Tibial nerve (tissue), 4 donors: ENCODE measurements at regions not wholly inside any gene's neighbourhood (a gene's known extent, or its start where the extent isn't known, plus 50 kb on each side); places are given as distances from the start of the nearest gene placed in this dataset.
"Not testable (repeated sequence)": the region's sequence is repeated elsewhere in the genome, so short reads cannot be mapped to it uniquely, and the experiment has no call there.

Experiments used
- DNase-seq, 2 donors: peaks; one replicate each; pipeline ENCODE4 v3.0.0-alpha.2; 2019; ENCODE audit warnings: low spot score in 2 of 2
- H3K27ac ChIP-seq, 4 donors: fragments of 200-600 bp; sonication (generic) in 3 of 4; one replicate each; pipeline ENCODE4 v1.5.1; 2017 to 2019; ENCODE audit warnings: mild to moderate bottlenecking in 1 of 4
- H3K27me3 ChIP-seq, 2 donors: fragments of 200-600 bp; sonication (generic) in 1 of 2; one replicate each; pipeline versions ENCODE4 v1.5.1 to v1.6.0; 2017 to 2019
- H3K36me3 ChIP-seq, 3 donors: fragments of 200-600 bp; sonication (generic); one replicate each; pipeline ENCODE4 v1.5.1; 2018 to 2019
- H3K4me1 ChIP-seq, 4 donors: fragments of 200-600 bp; sonication (generic) in 3 of 4; one replicate each; pipeline ENCODE4 v1.5.1; 2017 to 2019
- H3K4me3 ChIP-seq, 4 donors: fragments of 200-600 bp; sonication (generic) in 3 of 4; one replicate each; pipeline ENCODE4 v1.5.1; 2017 to 2019; ENCODE audit warnings: mild to moderate bottlenecking in 1 of 4, moderate library complexity in 1 of 4
- H3K9me3 ChIP-seq, 4 donors: fragments of 200-600 bp; sonication (generic) in 3 of 4; one replicate each; pipeline ENCODE4 v1.5.1; 2017 to 2019
- CTCF ChIP-seq, 5 experiments: fragments of 200-600 bp in 3 of 5; fragments of 450-650 bp in 2 of 5; sonication (generic) in 3 of 5; IDR thresholded peaks; one replicate each; pipeline ENCODE4 v1.5.1; 2016 to 2019; ENCODE audit warnings: antibody characterized with exemption in 5 of 5, mild to moderate bottlenecking in 3 of 5, moderate library complexity in 2 of 5
- EP300 ChIP-seq, 2 donors: sonication (generic); formaldehyde crosslinking; IDR thresholded peaks; one replicate each; pipeline ENCODE4 v1.6.1; 2017; ENCODE audit warnings: antibody characterized with exemption in 2 of 2, mild to moderate bottlenecking in 1 of 2
- POLR2A ChIP-seq, 2 donors: fragments of 450-650 bp; IDR thresholded peaks; one replicate each; pipeline ENCODE4 v1.6.1; 2017; ENCODE audit warnings: antibody characterized with exemption in 2 of 2, mild to moderate bottlenecking in 2 of 2, moderate library complexity in 2 of 2
- WGBS, 2 donors: methylation state at CpG; one replicate each; pipeline ENCODE4 v1.1.5; 2018; 5-methylcytosine and 5-hydroxymethylcytosine counted together

- no peaks in the 10 kb centered on the region for H3K4me1 ChIP-seq
- WGBS, 2 donors, result 53 to 69% methylated on average over 4 of the region's 4 CpGs
- no peak for TF ChIP-seq POLR2A (IDR thresholded peaks at IDR 0.05)
- peak in 1 of 2 donors; percentile 9 for TF ChIP-seq EP300 (IDR thresholded peaks at IDR 0.05)
- no peak for TF ChIP-seq CTCF (IDR thresholded peaks at IDR 0.05)
Measured at GRCh38 chr9:80664327-80665210, 1024.8 kb downstream of the TLE1 start.

GRCh38 chr9:80659751-80660150, 1029.6 kb downstream of the TLE1 start:
- H3K27ac ChIP-seq, DNase-seq, H3K36me3 ChIP-seq, H3K4me1 ChIP-seq, H3K4me3 ChIP-seq, H3K27me3 ChIP-seq: not testable (repeated sequence)
- H3K9me3 ChIP-seq, result peaks cover 0 to 30% (median 0%) of the 10 kb centered on the region in 4 donors
- whole genome bisulfite sequencing, 2 donors, result 91 to 96% methylated on average over 23 to 26 of the region's 26 CpGs

More at GRCh38 chr9:80664327-80665210, 1024.8 kb downstream of the TLE1 start:
- Histone ChIP-seq H3K9me3 (peaks cover 0 to 19% (median 0%) of the 10 kb centered on the region in 4 donors), H3K27ac (no peak overlapping the region), H3K27me3 (no peaks in the 10 kb centered on the region), H3K4me3 (no peak overlapping the region), H3K36me3 (no peaks in the 10 kb centered on the region)
- no peak for DNase-seq

GRCh38 chr9:80651044-80651443, 1038.3 kb downstream of the TLE1 start:
- Histone ChIP-seq H3K36me3 (no peaks in the 10 kb centered on the region), H3K9me3 (peaks cover 0 to 9% (median 0%) of the 10 kb centered on the region in 4 donors), H3K27ac (peak overlapping the region in 1 of 4 donors; percentile 5), H3K4me3 (no peak overlapping the region), H3K27me3 (no peaks in the 10 kb centered on the region), H3K4me1 (peaks cover 0 to 17% (median 0%) of the 10 kb centered on the region in 4 donors)
- 62 to 76% methylated on average over 5 of the region's 5 CpGs for WGBS, 2 donors
- DNase-seq, result no peak
- TF ChIP-seq EP300 (IDR thresholded peaks at IDR 0.05), result no peak
- TF ChIP-seq CTCF (IDR thresholded peaks at IDR 0.05), result no peak
- TF ChIP-seq POLR2A (IDR thresholded peaks at IDR 0.05), result no peak

GRCh38 chr9:80649496-80649895, 1039.9 kb downstream of the TLE1 start:
- Histone ChIP-seq H3K9me3 (peaks cover 0 to 9% (median 0%) of the 10 kb centered on the region in 4 donors), H3K36me3 (no peaks in the 10 kb centered on the region), H3K4me3 (no peak overlapping the region), H3K4me1 (peaks cover 0 to 17% (median 0%) of the 10 kb centered on the region in 4 donors), H3K27me3 (no peaks in the 10 kb centered on the region), H3K27ac (peak overlapping the region in 2 of 4 donors; percentile 44 to 56)
- no peak for DNase-seq
- TF ChIP-seq CTCF (IDR thresholded peaks at IDR 0.05), result no peak
- no peak for TF ChIP-seq EP300 (IDR thresholded peaks at IDR 0.05)
- no peak for TF ChIP-seq POLR2A (IDR thresholded peaks at IDR 0.05)
- WGBS, 2 donors, result 56 to 71% methylated on average over 2 of the region's 2 CpGs

GRCh38 chr9:80649001-80649420, 1040.3 kb downstream of the TLE1 start:
- H3K27ac ChIP-seq, result peak overlapping the region in 2 of 4 donors; percentile 44 to 63
- peaks cover 0 to 9% (median 0%) of the 10 kb centered on the region in 4 donors for H3K9me3 ChIP-seq
- peak in 1 of 2 donors; percentile 36 for DNase-seq
- WGBS, 2 donors, result 51 to 69% methylated on average over 3 of the region's 3 CpGs
- H3K36me3 ChIP-seq, result no peaks in the 10 kb centered on the region
- no peak overlapping the region for H3K4me3 ChIP-seq
- H3K27me3 ChIP-seq, result no peaks in the 10 kb centered on the region
- peaks cover 0 to 17% (median 0%) of the 10 kb centered on the region in 4 donors for H3K4me1 ChIP-seq
- TF ChIP-seq EP300 (IDR thresholded peaks at IDR 0.05), result peak in 1 of 2 donors; percentile 52
- no peak for TF ChIP-seq CTCF (IDR thresholded peaks at IDR 0.05)
